ENCODE measurements at regions not wholly inside any gene's neighbourhood (a gene's known extent, or its start where the extent isn't known, plus 50 kb on each side); places are given as distances from the start of the nearest gene placed in this dataset.

GRCh38 chr9:90325913-90326653 lies 316.5 kb downstream of the DIRAS2 start:
- peak; percentile 75 for FAIRE-seq
- no peak for DNase-seq (ENCODE audit: low spot score)

GRCh38 chr9:90330231-90330630 lies 312.4 kb downstream of the DIRAS2 start:
- DNase-seq (ENCODE audit: low spot score) (no peak), FAIRE-seq (no peak)

GRCh38 chr9:90331826-90332575 lies 310.6 kb downstream of the DIRAS2 start:
- DNase-seq (ENCODE audit: low spot score) (no peak), FAIRE-seq (peak; percentile 30)

GRCh38 chr9:90333226-90333625 lies 309.4 kb downstream of the DIRAS2 start:
- DNase-seq (ENCODE audit: low spot score), result no peak
- no peak for FAIRE-seq

GRCh38 chr9:90340421-90340820 lies 302.2 kb downstream of the DIRAS2 start:
- DNase-seq (ENCODE audit: low spot score), result no peak
- FAIRE-seq, result no peak

- FAIRE-seq (no peak), DNase-seq (ENCODE audit: low spot score) (no peak)
Observed at GRCh38 chr9:90342607-90343006, 300.0 kb downstream of the DIRAS2 start.

GRCh38 chr9:90343366-90343765 lies 299.3 kb downstream of the DIRAS2 start:
- DNase-seq (ENCODE audit: low spot score), result no peak
- no peak for FAIRE-seq

GRCh38 chr9:90343991-90344390 lies 298.6 kb downstream of the DIRAS2 start:
- peak; percentile 81 for FAIRE-seq

GRCh38 chr9:90365666-90366065 lies 277.0 kb downstream of the DIRAS2 start:
- no peak for DNase-seq (ENCODE audit: low spot score)

More at GRCh38 chr9:90343991-90344390, 298.6 kb downstream of the DIRAS2 start:
- peak; percentile 80 for DNase-seq (ENCODE audit: low spot score)

GRCh38 chr9:90368241-90368640 lies 274.4 kb downstream of the DIRAS2 start:
- no peak for DNase-seq (ENCODE audit: low spot score)
- FAIRE-seq, result no peak

More at GRCh38 chr9:90365666-90366065, 277.0 kb downstream of the DIRAS2 start:
- no peak for FAIRE-seq

GRCh38 chr9:90368928-90369327 lies 273.7 kb downstream of the DIRAS2 start:
- FAIRE-seq, result no peak
- no peak for DNase-seq (ENCODE audit: low spot score)

GRCh38 chr9:90379771-90380170 lies 262.9 kb downstream of the DIRAS2 start:
- DNase-seq (ENCODE audit: low spot score) (no peak), FAIRE-seq (no peak)

- DNase-seq (ENCODE audit: low spot score) (no peak), FAIRE-seq (no peak)
Observed at GRCh38 chr9:90385146-90385545, 257.5 kb downstream of the DIRAS2 start.

GRCh38 chr9:90393365-90394152 lies 249.1 kb downstream of the DIRAS2 start:
- DNase-seq (ENCODE audit: low spot score), result peak; percentile 95
- no peak for FAIRE-seq

- FAIRE-seq (peak; percentile 100), DNase-seq (ENCODE audit: low spot score) (peak; percentile 93)
Observed at GRCh38 chr9:90394871-90395270, 247.8 kb downstream of the DIRAS2 start.

GRCh38 chr9:90400091-90400490 lies 242.5 kb downstream of the DIRAS2 start:
- no peak for FAIRE-seq

GRCh38 chr9:90408659-90409058 lies 234.0 kb downstream of the DIRAS2 start:
- FAIRE-seq, result no peak

More at GRCh38 chr9:90400091-90400490, 242.5 kb downstream of the DIRAS2 start:
- DNase-seq (ENCODE audit: low spot score), result no peak

GRCh38 chr9:90419221-90419851 lies 223.3 kb downstream of the DIRAS2 start:
- DNase-seq (ENCODE audit: low spot score) (no peak), FAIRE-seq (no peak)

More at GRCh38 chr9:90408659-90409058, 234.0 kb downstream of the DIRAS2 start:
- no peak for DNase-seq (ENCODE audit: low spot score)

- DNase-seq (ENCODE audit: low spot score), result no peak
- no peak for FAIRE-seq
Observed at GRCh38 chr9:90420211-90420610, 222.4 kb downstream of the DIRAS2 start.

- FAIRE-seq (no peak), DNase-seq (ENCODE audit: low spot score) (no peak)
Observed at GRCh38 chr9:90420768-90421513, 221.7 kb downstream of the DIRAS2 start.

GRCh38 chr9:90421786-90422185 lies 220.8 kb downstream of the DIRAS2 start:
- no peak for DNase-seq (ENCODE audit: low spot score)
- no peak for FAIRE-seq

All from RCC 7860 (cell line).